Esophagus muscularis mucosa (tissue), 4 donors: ENCODE measurements at regions not wholly inside any gene's neighbourhood (a gene's known extent, or its start where the extent isn't known, plus 50 kb on each side); places are given as distances from the start of the nearest gene placed in this dataset.

Source experiments
- EP300 ChIP-seq: sonication (generic); formaldehyde crosslinking; IDR thresholded peaks from one replicate; pipeline ENCODE4 v1.6.1; 2017; ENCODE audit warnings: antibody characterized with exemption
- POLR2A ChIP-seq: fragments of 450-650 bp; IDR thresholded peaks from one replicate; pipeline ENCODE4 v1.6.1; 2017; ENCODE audit warnings: antibody characterized with exemption, moderate library complexity, mild to moderate bottlenecking, low read depth
- POLR2AphosphoS5 ChIP-seq, 2 donors: sonication (generic); formaldehyde crosslinking; IDR thresholded peaks; one replicate each; pipeline ENCODE4 v1.6.1; 2017; ENCODE audit warnings: antibody characterized with exemption in 2 of 2
- TF ChIP-seq, protein P1 (sequence below), 3 experiments: fragments of 200-600 bp in 2 of 3; fragments of 450-650 bp in 1 of 3; sonication (generic) in 2 of 3; IDR thresholded peaks; one replicate each; pipeline ENCODE4 v1.5.1; 2017 to 2019; ENCODE audit warnings: antibody characterized with exemption in 3 of 3, mild to moderate bottlenecking in 2 of 3, moderate library complexity in 1 of 3

DNA sequence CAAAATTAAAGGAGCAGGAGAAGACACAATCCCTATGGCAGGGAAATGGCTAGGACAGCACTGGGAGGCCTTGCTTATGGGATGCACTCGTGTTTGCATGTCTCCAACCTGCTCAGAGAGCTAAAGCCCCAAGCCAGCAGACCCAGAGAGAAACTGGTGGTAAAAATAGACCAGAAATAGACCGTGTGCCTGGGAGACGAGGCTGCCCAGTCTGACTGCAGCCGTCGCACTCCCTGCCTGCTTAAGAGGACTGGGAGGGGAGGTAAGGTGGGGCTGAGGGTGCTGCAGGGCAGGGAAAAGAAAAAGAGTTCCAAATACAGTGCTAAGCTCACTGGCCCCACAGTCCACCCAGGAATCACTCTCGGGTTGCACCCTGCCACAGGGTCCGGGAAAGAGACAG, 633.5 kb downstream of the BCOR start:
- TF ChIP-seq POLR2A: no peak
- TF ChIP-seq, protein P1, sequence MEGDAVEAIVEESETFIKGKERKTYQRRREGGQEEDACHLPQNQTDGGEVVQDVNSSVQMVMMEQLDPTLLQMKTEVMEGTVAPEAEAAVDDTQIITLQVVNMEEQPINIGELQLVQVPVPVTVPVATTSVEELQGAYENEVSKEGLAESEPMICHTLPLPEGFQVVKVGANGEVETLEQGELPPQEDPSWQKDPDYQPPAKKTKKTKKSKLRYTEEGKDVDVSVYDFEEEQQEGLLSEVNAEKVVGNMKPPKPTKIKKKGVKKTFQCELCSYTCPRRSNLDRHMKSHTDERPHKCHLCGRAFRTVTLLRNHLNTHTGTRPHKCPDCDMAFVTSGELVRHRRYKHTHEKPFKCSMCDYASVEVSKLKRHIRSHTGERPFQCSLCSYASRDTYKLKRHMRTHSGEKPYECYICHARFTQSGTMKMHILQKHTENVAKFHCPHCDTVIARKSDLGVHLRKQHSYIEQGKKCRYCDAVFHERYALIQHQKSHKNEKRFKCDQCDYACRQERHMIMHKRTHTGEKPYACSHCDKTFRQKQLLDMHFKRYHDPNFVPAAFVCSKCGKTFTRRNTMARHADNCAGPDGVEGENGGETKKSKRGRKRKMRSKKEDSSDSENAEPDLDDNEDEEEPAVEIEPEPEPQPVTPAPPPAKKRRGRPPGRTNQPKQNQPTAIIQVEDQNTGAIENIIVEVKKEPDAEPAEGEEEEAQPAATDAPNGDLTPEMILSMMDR (IDR thresholded peaks at IDR 0.05): no peak
- no peak for TF ChIP-seq EP300
- TF ChIP-seq POLR2AphosphoS5 (IDR thresholded peaks at IDR 0.05): no peak
